ENCODE measurements at regions not wholly inside any gene's neighbourhood (a gene's known extent, or its start where the extent isn't known, plus 50 kb on each side); places are given as distances from the start of the nearest gene placed in this dataset.
"Not testable (repeated sequence)": the region's sequence is repeated elsewhere in the genome, so short reads cannot be mapped to it uniquely, and the experiment has no call there.

GRCh38 chr10:65040796-65041195 lies 1519.6 kb downstream of the REEP3 start:
- H3K9me3 Mint-ChIP-seq: peaks cover 16% of the 10 kb centered on the region
- no peaks in the 10 kb centered on the region for H3K36me3 Mint-ChIP-seq (ENCODE audit: low read depth)
- H3K4me3 Mint-ChIP-seq: no peak overlapping the region
- intact Hi-C loops (cut with micrococcal nuclease): no loop called here
- no peak overlapping the region for H3K27ac Mint-ChIP-seq
- no peaks in the 10 kb centered on the region for H3K4me1 Mint-ChIP-seq (ENCODE audit: low read depth)
- H3K27me3 Mint-ChIP-seq: no peaks in the 10 kb centered on the region

GRCh38 chr10:65041307-65041706 lies 1520.1 kb downstream of the REEP3 start:
- intact Hi-C loops (cut with micrococcal nuclease): no loop called here
- no peak overlapping the region for H3K27ac Mint-ChIP-seq
- H3K27me3 Mint-ChIP-seq: no peaks in the 10 kb centered on the region
- H3K4me1 Mint-ChIP-seq (ENCODE audit: low read depth): no peaks in the 10 kb centered on the region
- H3K9me3 Mint-ChIP-seq: peaks cover 13% of the 10 kb centered on the region
- no peaks in the 10 kb centered on the region for H3K36me3 Mint-ChIP-seq (ENCODE audit: low read depth)
- no peak overlapping the region for H3K4me3 Mint-ChIP-seq

GRCh38 chr10:65042496-65042895 lies 1521.3 kb downstream of the REEP3 start:
- Mint-ChIP-seq H3K9me3 (peaks cover 6% of the 10 kb centered on the region), H3K27ac (no peak overlapping the region), H3K36me3 (ENCODE audit: low read depth) (no peaks in the 10 kb centered on the region), H3K27me3 (no peaks in the 10 kb centered on the region), H3K4me1 (ENCODE audit: low read depth) (no peaks in the 10 kb centered on the region), H3K4me3 (no peak overlapping the region)
- intact Hi-C loops (cut with micrococcal nuclease): no loop called here

GRCh38 chr10:65046831-65047230 lies 1525.6 kb downstream of the REEP3 start:
- no peak overlapping the region for H3K27ac Mint-ChIP-seq
- no peaks in the 10 kb centered on the region for H3K36me3 Mint-ChIP-seq (ENCODE audit: low read depth)
- no peaks in the 10 kb centered on the region for H3K4me1 Mint-ChIP-seq (ENCODE audit: low read depth)
- H3K27me3 Mint-ChIP-seq: no peaks in the 10 kb centered on the region
- H3K9me3 Mint-ChIP-seq: peaks cover 16% of the 10 kb centered on the region
- no peak overlapping the region for H3K4me3 Mint-ChIP-seq
- intact Hi-C loops (cut with micrococcal nuclease): no loop called here

- intact Hi-C loops (cut with micrococcal nuclease); H3K4me1 Mint-ChIP-seq (ENCODE audit: low read depth); H3K27me3 Mint-ChIP-seq; H3K27ac Mint-ChIP-seq; H3K36me3 Mint-ChIP-seq (ENCODE audit: low read depth); H3K4me3 Mint-ChIP-seq: not testable (repeated sequence)
- H3K9me3 Mint-ChIP-seq: peaks cover 44% of the 10 kb centered on the region
Observed at GRCh38 chr10:65052111-65052510, 1530.9 kb downstream of the REEP3 start.

GRCh38 chr10:65053397-65053796 lies 1532.2 kb downstream of the REEP3 start:
- H3K27ac Mint-ChIP-seq; H3K36me3 Mint-ChIP-seq (ENCODE audit: low read depth); H3K27me3 Mint-ChIP-seq; H3K4me3 Mint-ChIP-seq; intact Hi-C loops (cut with micrococcal nuclease); H3K4me1 Mint-ChIP-seq (ENCODE audit: low read depth): not testable (repeated sequence)
- H3K9me3 Mint-ChIP-seq: peaks cover 44% of the 10 kb centered on the region

- H3K27ac Mint-ChIP-seq; H3K36me3 Mint-ChIP-seq (ENCODE audit: low read depth); intact Hi-C loops (cut with micrococcal nuclease); H3K4me3 Mint-ChIP-seq; H3K27me3 Mint-ChIP-seq; H3K4me1 Mint-ChIP-seq (ENCODE audit: low read depth): not testable (repeated sequence)
- peaks cover 44% of the 10 kb centered on the region for H3K9me3 Mint-ChIP-seq
Observed at GRCh38 chr10:65053831-65054351, 1532.7 kb downstream of the REEP3 start.

GRCh38 chr10:65054701-65055100 lies 1533.5 kb downstream of the REEP3 start:
- H3K4me1 Mint-ChIP-seq (ENCODE audit: low read depth); H3K36me3 Mint-ChIP-seq (ENCODE audit: low read depth); intact Hi-C loops (cut with micrococcal nuclease); H3K27ac Mint-ChIP-seq; H3K4me3 Mint-ChIP-seq; H3K27me3 Mint-ChIP-seq: not testable (repeated sequence)
- peaks cover 44% of the 10 kb centered on the region for H3K9me3 Mint-ChIP-seq

GRCh38 chr10:65065278-65065677 lies 1544.1 kb downstream of the REEP3 start:
- Mint-ChIP-seq H3K4me3 (no peak overlapping the region), H3K27ac (no peak overlapping the region), H3K36me3 (ENCODE audit: low read depth) (no peaks in the 10 kb centered on the region), H3K27me3 (no peaks in the 10 kb centered on the region), H3K9me3 (no peaks in the 10 kb centered on the region), H3K4me1 (ENCODE audit: low read depth) (no peaks in the 10 kb centered on the region)
- intact Hi-C loops (cut with micrococcal nuclease): no loop called here

- no peaks in the 10 kb centered on the region for H3K27me3 Mint-ChIP-seq
- no peaks in the 10 kb centered on the region for H3K36me3 Mint-ChIP-seq (ENCODE audit: low read depth)
- peaks cover 60% of the 10 kb centered on the region for H3K9me3 Mint-ChIP-seq
- no peaks in the 10 kb centered on the region for H3K4me1 Mint-ChIP-seq (ENCODE audit: low read depth)
- no peak overlapping the region for H3K4me3 Mint-ChIP-seq
- intact Hi-C loops (cut with micrococcal nuclease): no loop called here
- no peak overlapping the region for H3K27ac Mint-ChIP-seq
Observed at GRCh38 chr10:65083222-65083621, 1562.0 kb downstream of the REEP3 start.

- no peaks in the 10 kb centered on the region for H3K27me3 Mint-ChIP-seq
- H3K9me3 Mint-ChIP-seq: peaks cover 4% of the 10 kb centered on the region
- intact Hi-C loops (cut with micrococcal nuclease): no loop called here
- no peaks in the 10 kb centered on the region for H3K4me1 Mint-ChIP-seq (ENCODE audit: low read depth)
- H3K4me3 Mint-ChIP-seq: no peak overlapping the region
- no peaks in the 10 kb centered on the region for H3K36me3 Mint-ChIP-seq (ENCODE audit: low read depth)
- H3K27ac Mint-ChIP-seq: no peak overlapping the region
Observed at GRCh38 chr10:65090991-65091390, 1569.8 kb downstream of the REEP3 start.

- H3K27me3 Mint-ChIP-seq: no peaks in the 10 kb centered on the region
Observed at GRCh38 chr10:65100146-65100545, 1578.9 kb downstream of the REEP3 start.

GRCh38 chr10:65100881-65101280 lies 1579.7 kb downstream of the REEP3 start:
- H3K9me3 Mint-ChIP-seq: peaks cover 41% of the 10 kb centered on the region
- H3K36me3 Mint-ChIP-seq (ENCODE audit: low read depth); H3K27me3 Mint-ChIP-seq; H3K4me3 Mint-ChIP-seq; H3K4me1 Mint-ChIP-seq (ENCODE audit: low read depth); H3K27ac Mint-ChIP-seq; intact Hi-C loops (cut with micrococcal nuclease): not testable (repeated sequence)

More at GRCh38 chr10:65100146-65100545, 1578.9 kb downstream of the REEP3 start:
- intact Hi-C loops (cut with micrococcal nuclease): no loop called here
- H3K9me3 Mint-ChIP-seq: peaks cover 37% of the 10 kb centered on the region
- no peaks in the 10 kb centered on the region for H3K4me1 Mint-ChIP-seq (ENCODE audit: low read depth)
- H3K4me3 Mint-ChIP-seq: no peak overlapping the region
- H3K36me3 Mint-ChIP-seq (ENCODE audit: low read depth): no peaks in the 10 kb centered on the region
- H3K27ac Mint-ChIP-seq: no peak overlapping the region

- Mint-ChIP-seq H3K4me3 (no peak overlapping the region), H3K9me3 (peaks cover 53% of the 10 kb centered on the region), H3K27ac (no peak overlapping the region), H3K4me1 (ENCODE audit: low read depth) (no peaks in the 10 kb centered on the region), H3K27me3 (no peaks in the 10 kb centered on the region), H3K36me3 (ENCODE audit: low read depth) (no peaks in the 10 kb centered on the region)
- intact Hi-C loops (cut with micrococcal nuclease): no loop called here
Observed at GRCh38 chr10:65110009-65110408, 1588.8 kb downstream of the REEP3 start.

GRCh38 chr10:65111059-65111458 lies 1589.9 kb downstream of the REEP3 start:
- intact Hi-C loops (cut with micrococcal nuclease); H3K4me3 Mint-ChIP-seq; H3K27ac Mint-ChIP-seq; H3K36me3 Mint-ChIP-seq (ENCODE audit: low read depth); H3K27me3 Mint-ChIP-seq; H3K4me1 Mint-ChIP-seq (ENCODE audit: low read depth): not testable (repeated sequence)
- H3K9me3 Mint-ChIP-seq: peaks cover 47% of the 10 kb centered on the region
